DOHH2 (cell line): ENCODE measurements at regions not wholly inside any gene's neighbourhood (a gene's known extent, or its start where the extent isn't known, plus 50 kb on each side); places are given as distances from the start of the nearest gene placed in this dataset.
"Not testable (repeated sequence)": the region's sequence is repeated elsewhere in the genome, so short reads cannot be mapped to it uniquely, and the experiment has no call there.

Source experiments
- EZH2phosphoT487 ChIP-seq: fragments of 200-600 bp; sonication (generic); IDR thresholded peaks from 2 replicates; pipeline ENCODE4 v1.6.1; 2017; ENCODE audit warnings: borderline replicate concordance, mild to moderate bottlenecking, antibody characterized with exemption, low read length, moderate library complexity, mixed read lengths
- TF ChIP-seq, protein P1 (sequence below): fragments of 200-600 bp; sonication (generic); IDR thresholded peaks from one replicate; pipeline ENCODE4 v1.5.1; 2014; ENCODE audit warnings: antibody characterized with exemption, mild to moderate bottlenecking, low read depth, low read length; ENCODE audit not compliant: poor library complexity, severe bottlenecking

DNA sequence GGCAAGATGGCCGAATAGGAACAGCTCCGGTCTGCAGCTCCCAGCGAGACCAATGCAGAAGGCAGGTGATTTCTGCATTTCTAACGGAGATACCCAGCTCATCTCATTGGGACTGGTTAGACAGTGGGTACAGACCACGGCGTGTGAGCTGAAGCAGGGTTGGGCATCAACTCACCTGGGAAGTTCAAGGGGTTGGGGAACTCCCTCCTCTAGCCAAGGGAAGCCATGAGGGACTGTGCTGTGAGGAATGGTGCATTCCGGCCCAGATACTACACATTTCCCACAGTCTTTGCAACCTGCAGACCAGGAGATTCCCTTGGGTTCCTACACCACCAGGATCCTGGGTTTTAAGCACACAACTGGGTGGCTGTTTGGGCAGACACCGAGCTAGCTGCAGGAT is 148.0 kb upstream of the PDE4D start:
- TF ChIP-seq, protein P1, sequence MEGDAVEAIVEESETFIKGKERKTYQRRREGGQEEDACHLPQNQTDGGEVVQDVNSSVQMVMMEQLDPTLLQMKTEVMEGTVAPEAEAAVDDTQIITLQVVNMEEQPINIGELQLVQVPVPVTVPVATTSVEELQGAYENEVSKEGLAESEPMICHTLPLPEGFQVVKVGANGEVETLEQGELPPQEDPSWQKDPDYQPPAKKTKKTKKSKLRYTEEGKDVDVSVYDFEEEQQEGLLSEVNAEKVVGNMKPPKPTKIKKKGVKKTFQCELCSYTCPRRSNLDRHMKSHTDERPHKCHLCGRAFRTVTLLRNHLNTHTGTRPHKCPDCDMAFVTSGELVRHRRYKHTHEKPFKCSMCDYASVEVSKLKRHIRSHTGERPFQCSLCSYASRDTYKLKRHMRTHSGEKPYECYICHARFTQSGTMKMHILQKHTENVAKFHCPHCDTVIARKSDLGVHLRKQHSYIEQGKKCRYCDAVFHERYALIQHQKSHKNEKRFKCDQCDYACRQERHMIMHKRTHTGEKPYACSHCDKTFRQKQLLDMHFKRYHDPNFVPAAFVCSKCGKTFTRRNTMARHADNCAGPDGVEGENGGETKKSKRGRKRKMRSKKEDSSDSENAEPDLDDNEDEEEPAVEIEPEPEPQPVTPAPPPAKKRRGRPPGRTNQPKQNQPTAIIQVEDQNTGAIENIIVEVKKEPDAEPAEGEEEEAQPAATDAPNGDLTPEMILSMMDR: not testable (repeated sequence)
- not testable (repeated sequence) for TF ChIP-seq EZH2phosphoT487
